H9 (cell line): ENCODE measurements at regions not wholly inside any gene's neighbourhood (a gene's known extent, or its start where the extent isn't known, plus 50 kb on each side); places are given as distances from the start of the nearest gene placed in this dataset.

Experiments used
- DNase-seq: peaks from one replicate; pipeline ENCODE4 v3.0.0-alpha.2; 2017
- H2AFZ ChIP-seq: one replicate; pipeline ENCODE4 v1.6.1; 2013; ENCODE audit warnings: mild to moderate bottlenecking, low read length, control low read depth, moderate library complexity
- H2AK5ac ChIP-seq: 2 replicates; pipeline ENCODE4 v1.6.1; 2013; ENCODE audit warnings: low read length, control low read depth, mixed read lengths; ENCODE audit not compliant: insufficient read length
- H2BK120ac ChIP-seq: one replicate; pipeline ENCODE4 v1.6.1; 2013; ENCODE audit warnings: low read depth, mild to moderate bottlenecking, low read length, control low read depth, inconsistent platforms; ENCODE audit not compliant: poor library complexity, severe bottlenecking
- H2BK12ac ChIP-seq: 2 replicates; pipeline ENCODE4 v1.6.1; 2013; ENCODE audit warnings: low read length, control low read depth, mixed read lengths, low read depth; ENCODE audit not compliant: insufficient read length
- H2BK15ac ChIP-seq: 2 replicates; pipeline ENCODE4 v1.6.1; 2013; ENCODE audit warnings: low read depth, low read length, control low read depth
- H2BK20ac ChIP-seq: one replicate; pipeline ENCODE4 v1.6.1; 2013; ENCODE audit warnings: low read depth, mild to moderate bottlenecking, low read length, control low read depth, inconsistent platforms; ENCODE audit not compliant: poor library complexity, severe bottlenecking
- H2BK5ac ChIP-seq: 2 replicates; pipeline ENCODE4 v1.6.1; 2013; ENCODE audit warnings: low read length, control low read depth, mixed read lengths; ENCODE audit not compliant: insufficient read length
- H3K14ac ChIP-seq: 2 replicates; pipeline ENCODE4 v1.6.1; 2013; ENCODE audit warnings: low read length, control low read depth; ENCODE audit not compliant: insufficient read depth
- H3K18ac ChIP-seq: 2 replicates; pipeline ENCODE4 v1.6.1; 2013; ENCODE audit warnings: low read depth, mild to moderate bottlenecking, mixed read lengths, low read length, control low read depth; ENCODE audit not compliant: insufficient read length
- H3K23ac ChIP-seq: 2 replicates; pipeline ENCODE4 v1.6.1; 2013; ENCODE audit warnings: low read length, control low read depth, mixed read lengths, low read depth; ENCODE audit not compliant: insufficient read length
- H3K23me2 ChIP-seq: 2 replicates; pipeline ENCODE4 v1.6.1; 2013; ENCODE audit warnings: low read depth, mild to moderate bottlenecking, mixed read lengths, low read length, control low read depth; ENCODE audit not compliant: insufficient read length, poor library complexity, severe bottlenecking
- H3K27ac ChIP-seq: 2 replicates; pipeline ENCODE4 v1.5.1; 2013; ENCODE audit warnings: low read length, control low read depth, mixed read lengths, low read depth; ENCODE audit not compliant: insufficient read length
- H3K27me3 ChIP-seq: 2 replicates; pipeline ENCODE4 v1.6.1; 2013; ENCODE audit warnings: low read length, control low read depth, inconsistent platforms; ENCODE audit not compliant: insufficient read depth
- H3K4ac ChIP-seq: 2 replicates; pipeline ENCODE4 v1.6.1; 2013; ENCODE audit warnings: low read depth, mild to moderate bottlenecking, control low read depth, inconsistent platforms, low read length, moderate library complexity
- H3K4me1 ChIP-seq: 2 replicates; pipeline ENCODE4 v1.6.1; 2013; ENCODE audit warnings: low read length, control low read depth, inconsistent platforms; ENCODE audit not compliant: insufficient read depth
- H3K4me2 ChIP-seq: 2 replicates; pipeline ENCODE4 v1.6.1; 2013; ENCODE audit warnings: low read length, control low read depth, mixed read lengths; ENCODE audit not compliant: insufficient read length, insufficient read depth
- H3K56ac ChIP-seq: 2 replicates; pipeline ENCODE4 v1.6.1; 2013; ENCODE audit warnings: low read depth, mild to moderate bottlenecking, mixed read lengths, low read length, control low read depth; ENCODE audit not compliant: insufficient read length
- H3K79me1 ChIP-seq: 2 replicates; pipeline ENCODE4 v1.6.1; 2013; ENCODE audit warnings: low read depth, mild to moderate bottlenecking, moderate library complexity, low read length, control low read depth, inconsistent platforms; ENCODE audit not compliant: insufficient read depth, poor library complexity, severe bottlenecking
- H3K79me2 ChIP-seq: 2 replicates; pipeline ENCODE4 v1.6.1; 2013; ENCODE audit warnings: low read length, control low read depth, inconsistent platforms; ENCODE audit not compliant: insufficient read depth
- H3K9ac ChIP-seq: 2 replicates; pipeline ENCODE4 v1.6.1; 2013; ENCODE audit warnings: low read length, control low read depth, mixed read lengths; ENCODE audit not compliant: insufficient read length; ENCODE audit errors: extremely low read depth
- H3K9me3 ChIP-seq: one replicate; pipeline ENCODE4 v1.6.1; 2013; ENCODE audit warnings: low read depth, low read length, inconsistent platforms; ENCODE audit not compliant: control insufficient read depth
- H3T11ph ChIP-seq: one replicate; pipeline ENCODE4 v1.6.1; 2013; ENCODE audit warnings: mild to moderate bottlenecking, low read length, control low read depth, inconsistent platforms
- H4K20me1 ChIP-seq: one replicate; pipeline ENCODE4 v1.6.1; 2013; ENCODE audit not compliant: control insufficient read depth, insufficient read length, insufficient read depth
- H4K5ac ChIP-seq: 2 replicates; pipeline ENCODE4 v1.6.1; 2013; ENCODE audit warnings: low read depth, mild to moderate bottlenecking, mixed read lengths, low read length, control low read depth; ENCODE audit not compliant: insufficient read length
- H4K8ac ChIP-seq: replicated peaks from 2 replicates; pipeline ENCODE4 v1.6.1; 2013; ENCODE audit warnings: low read length, control low read depth, mixed read lengths, low read depth; ENCODE audit not compliant: insufficient read length
- H4K91ac ChIP-seq: 2 replicates; pipeline ENCODE4 v1.6.1; 2013; ENCODE audit warnings: low read depth, mild to moderate bottlenecking, moderate library complexity, mixed read lengths, low read length, control low read depth; ENCODE audit not compliant: insufficient read length
- H3K27ac Mint-ChIP-seq, 3 experiments: 2 replicates in 2 of 3; 3 replicates in 1 of 3; pipeline ENCODE4 v1.8.0; 2020 to 2021; ENCODE audit warnings: mixed read lengths in 3 of 3, mild to moderate bottlenecking in 1 of 3, moderate library complexity in 1 of 3
- H3K27me3 Mint-ChIP-seq: 2 replicates; pipeline ENCODE4 v1.8.0; 2021; ENCODE audit warnings: low read depth, mild to moderate bottlenecking, moderate library complexity, mixed read lengths
- H3K36me3 Mint-ChIP-seq, 3 experiments: 2 replicates in 2 of 3; 3 replicates in 1 of 3; pipeline ENCODE4 v1.8.0; 2020 to 2021; ENCODE audit warnings: low read depth in 3 of 3, mixed read lengths in 3 of 3; ENCODE audit not compliant: insufficient read depth in 1 of 3
- H3K4me1 Mint-ChIP-seq, 2 experiments: 2 replicates each; pipeline ENCODE4 v1.8.0; 2020; ENCODE audit warnings: mixed read lengths in 2 of 2
- H3K4me3 Mint-ChIP-seq, 2 experiments: 2 replicates in 1 of 2; 3 replicates in 1 of 2; pipeline ENCODE4 v1.8.0; 2020 to 2021; ENCODE audit warnings: mild to moderate bottlenecking in 2 of 2, mixed read lengths in 2 of 2, moderate library complexity in 1 of 2
- H3K9me3 Mint-ChIP-seq, 2 experiments: 2 replicates in 1 of 2; 3 replicates in 1 of 2; pipeline ENCODE4 v1.8.0; 2020; ENCODE audit warnings: mild to moderate bottlenecking in 2 of 2, mixed read lengths in 2 of 2, moderate library complexity in 1 of 2
- CTCF ChIP-seq: fragments of 200-600 bp; sonication (generic); conservative IDR thresholded peaks from 3 replicates; pipeline ENCODE4 v1.8.0; 2021; ENCODE audit warnings: antibody characterized with exemption, mild to moderate bottlenecking
- WGBS: extraction: QIAGEN DNeasy Blood & Tissue Kit; methylation state at CpG from one replicate; pipeline ENCODE4 v1.1.7; 2013; ENCODE audit warnings: missing lambda C conversion rate, low lambda C conversion rate, mixed read lengths; ENCODE audit not compliant: insufficient read length; ENCODE audit errors: extremely low coverage; 5-methylcytosine and 5-hydroxymethylcytosine counted together

- no peak overlapping the region for H2BK20ac ChIP-seq
- no peak overlapping the region for H2BK5ac ChIP-seq
- no peaks in the 10 kb centered on the region for H3K27me3 ChIP-seq
- no peaks in the 10 kb centered on the region for H3K36me3 Mint-ChIP-seq
- H3K4me2 ChIP-seq, result no peak overlapping the region
- no peak for DNase-seq
- peaks cover 9% of the 10 kb centered on the region in 2 experiments for H3K4me1 Mint-ChIP-seq
- H2BK12ac ChIP-seq, result no peak overlapping the region
- H4K8ac ChIP-seq, result no peak overlapping the region
- H3K56ac ChIP-seq, result no peak overlapping the region
- H3K4me3 Mint-ChIP-seq, result no peak overlapping the region
- H3K18ac ChIP-seq, result no peak overlapping the region
- H3K23me2 ChIP-seq, result no peaks in the 10 kb centered on the region
- WGBS, result no CpG with 5 or more reads among the region's 1 CpG
- H2BK120ac ChIP-seq, result no peak overlapping the region
- no peak overlapping the region for H3K14ac ChIP-seq
- H3K79me1 ChIP-seq, result no peaks in the 10 kb centered on the region
- no peak overlapping the region for H3K4ac ChIP-seq
- no peaks in the 10 kb centered on the region for H3K9me3 Mint-ChIP-seq
- H3K27ac Mint-ChIP-seq, result no peak overlapping the region
- no peaks in the 10 kb centered on the region for H3K9me3 ChIP-seq
- no peak overlapping the region for H3K27ac ChIP-seq
- H3T11ph ChIP-seq, result no peak overlapping the region
- H2AFZ ChIP-seq, result no peak overlapping the region
- H2BK15ac ChIP-seq, result no peak overlapping the region
- TF ChIP-seq CTCF, result no peak
- no peak overlapping the region for H3K9ac ChIP-seq
- no peak overlapping the region for H2AK5ac ChIP-seq
- no peaks in the 10 kb centered on the region for H3K27me3 Mint-ChIP-seq
- H4K5ac ChIP-seq, result no peak overlapping the region
- H3K4me1 ChIP-seq, result no peaks in the 10 kb centered on the region; the same call in 1 of the 2 replicates
- no peak overlapping the region for H4K91ac ChIP-seq
- no peak overlapping the region for H3K23ac ChIP-seq
- no peaks in the 10 kb centered on the region for H3K79me2 ChIP-seq
- H4K20me1 ChIP-seq, result no peaks in the 10 kb centered on the region
Measured at GRCh38 chr3:166187237-166187636, 350.0 kb upstream of the BCHE start.
